HEK293T (cell line): ENCODE measurements at regions not wholly inside any gene's neighbourhood (a gene's known extent, or its start where the extent isn't known, plus 50 kb on each side); places are given as distances from the start of the nearest gene placed in this dataset.

Experiments used
- SP1 ChIP-seq: fragments of 450-650 bp; IDR thresholded peaks from 2 replicates; pipeline ENCODE4 v1.6.1; 2017
- ZNF384 ChIP-seq: fragments of 450-650 bp; IDR thresholded peaks from 2 replicates; pipeline ENCODE4 v1.6.1; 2016

GRCh38 chr1:187837787-187838186 lies 1009.0 kb downstream of the PLA2G4A start:
- TF ChIP-seq ZNF384 (no peak), SP1 (no peak)
